GM12872 (cell line): ENCODE measurements at regions not wholly inside any gene's neighbourhood (a gene's known extent, or its start where the extent isn't known, plus 50 kb on each side); places are given as distances from the start of the nearest gene placed in this dataset.

Source experiments
- CTCF ChIP-seq: IDR thresholded peaks from 3 replicates; pipeline ENCODE4 v1.5.1; 2011; ENCODE audit warnings: low read depth, mild to moderate bottlenecking, low read length, moderate library complexity; ENCODE audit not compliant: insufficient read depth

DNA sequence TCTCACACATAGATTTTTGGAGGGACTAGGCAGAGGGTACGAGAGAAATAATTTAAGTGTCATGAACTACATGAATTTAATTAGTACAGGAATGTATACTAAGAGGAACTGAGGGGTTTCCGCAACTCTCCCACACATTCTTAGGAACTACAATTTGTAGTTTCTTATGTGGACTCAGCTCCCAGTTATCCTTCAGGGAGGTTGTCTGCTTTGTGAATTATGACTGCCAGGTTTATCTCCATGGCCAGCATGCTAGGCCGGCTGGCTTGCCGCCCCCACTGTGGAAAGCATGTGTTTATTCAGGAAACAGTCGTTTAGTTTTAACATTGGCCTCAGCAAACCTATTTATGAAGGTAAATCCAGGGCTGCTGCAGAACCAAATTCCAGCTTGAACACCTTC lies 415.0 kb downstream of the KCTD16 start:
- TF ChIP-seq CTCF = no peak

- TF ChIP-seq CTCF = no peak
Measured at GRCh38 chr5:144583541-144584449, 413.1 kb downstream of the KCTD16 start.

DNA sequence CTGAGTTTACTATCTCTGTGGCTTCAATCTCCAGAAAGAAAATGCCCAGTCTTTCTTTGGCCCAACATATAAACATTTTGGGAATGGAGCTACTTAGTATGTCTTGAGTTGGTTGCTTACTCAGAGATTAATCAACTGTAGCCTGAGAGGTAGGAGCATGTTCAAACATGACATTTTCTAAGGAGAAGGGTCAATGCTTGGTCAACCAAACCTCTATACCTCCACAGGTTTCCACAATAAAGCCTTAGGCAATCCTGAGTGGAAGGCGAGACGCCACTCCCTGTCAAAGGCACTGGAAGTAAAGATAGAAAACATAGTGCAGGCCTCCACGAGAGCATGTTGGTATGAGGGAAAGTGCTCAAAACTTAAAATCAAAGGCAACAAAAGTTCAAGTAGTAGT lies 411.4 kb downstream of the KCTD16 start:
- TF ChIP-seq CTCF = no peak

DNA sequence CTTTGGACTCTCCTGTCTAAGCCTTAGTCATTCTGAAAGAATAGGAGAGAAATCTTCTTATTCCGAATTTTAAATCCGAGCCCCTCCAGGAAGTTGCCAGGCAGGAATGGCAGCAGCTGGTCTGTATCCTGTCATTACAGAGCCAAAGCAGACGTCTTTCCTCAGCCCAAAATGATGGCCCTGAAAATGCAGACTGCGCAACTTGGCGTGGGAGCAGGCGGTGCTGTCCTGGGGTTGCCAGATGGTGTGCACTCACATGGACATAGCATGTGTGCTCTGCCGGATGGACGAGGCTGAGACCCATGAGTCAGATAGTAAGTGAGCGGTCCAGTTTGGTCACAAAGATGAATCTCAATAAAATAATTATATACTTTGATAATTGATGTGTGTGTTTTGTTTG lies 410.4 kb downstream of the KCTD16 start:
- no peak for TF ChIP-seq CTCF

- no peak for TF ChIP-seq CTCF
Measured at GRCh38 chr5:144577676-144578075, 407.0 kb downstream of the KCTD16 start.

DNA sequence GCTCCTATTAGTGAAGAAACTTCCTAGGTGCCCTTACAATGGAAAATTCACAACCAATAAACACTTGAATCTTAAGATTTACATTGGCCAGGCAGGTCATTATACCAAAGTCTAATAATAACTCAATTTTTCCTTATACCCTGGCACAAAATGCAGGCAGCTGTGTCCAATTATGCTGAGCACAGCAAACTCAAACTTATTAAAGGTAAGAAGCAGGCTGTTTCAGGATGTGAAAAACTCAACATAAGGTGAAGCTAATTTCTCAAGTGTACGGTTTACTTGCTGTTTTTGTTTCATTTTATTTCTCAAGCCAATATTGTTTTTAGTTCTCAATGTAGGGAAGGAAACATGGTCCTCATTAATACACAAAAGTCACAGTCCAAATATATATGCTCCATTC lies 405.1 kb downstream of the KCTD16 start:
- no peak for TF ChIP-seq CTCF

DNA sequence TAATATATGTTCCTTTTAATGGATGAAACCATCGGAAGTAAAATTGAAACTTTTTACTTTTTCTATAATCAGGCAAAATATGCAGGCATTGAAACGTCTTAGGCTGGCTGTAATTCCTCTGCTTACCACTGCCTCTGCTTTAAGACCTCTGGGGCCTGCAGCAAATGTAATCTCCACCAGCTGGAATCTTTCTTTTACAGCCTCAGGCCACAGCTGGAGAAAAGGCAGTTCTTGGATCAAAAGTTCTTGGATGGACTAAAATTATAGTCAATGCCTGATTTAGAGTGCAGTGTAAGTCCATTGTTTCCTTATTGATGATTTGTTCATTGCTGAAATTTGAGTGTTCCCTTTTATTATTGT lies 396.7 kb downstream of the KCTD16 start:
- no peak for TF ChIP-seq CTCF
